Uterus (tissue), 3 donors: ENCODE measurements at regions not wholly inside any gene's neighbourhood (a gene's known extent, or its start where the extent isn't known, plus 50 kb on each side); places are given as distances from the start of the nearest gene placed in this dataset.
"Not testable (repeated sequence)": the region's sequence is repeated elsewhere in the genome, so short reads cannot be mapped to it uniquely, and the experiment has no call there.

ENCODE experiments used
- DNase-seq, 2 donors: peaks; one replicate each; pipeline ENCODE4 v3.0.0-alpha.2; 2019 to 2020
- H3K27ac ChIP-seq, 2 donors: fragments of 200-600 bp; sonication (generic); 1 replicate in 1 of 2; 2 replicates in 1 of 2; pipeline ENCODE4 v1.5.1; 2016 to 2018
- H3K27me3 ChIP-seq, 2 donors: fragments of 200-600 bp; sonication (generic); one replicate each; pipeline ENCODE4 v1.5.1; 2018 to 2019; ENCODE audit warnings: control low read depth in 1 of 2
- H3K36me3 ChIP-seq, 2 donors: fragments of 200-600 bp; sonication (generic); one replicate each; pipeline ENCODE4 v1.5.1; 2019; ENCODE audit warnings: control low read depth in 1 of 2
- H3K4me1 ChIP-seq, 2 donors: fragments of 200-600 bp; sonication (generic); one replicate each; pipeline ENCODE4 v1.5.1; 2018 to 2019; ENCODE audit warnings: control low read depth in 1 of 2
- H3K4me3 ChIP-seq, 2 donors: fragments of 200-600 bp; sonication (generic); 1 replicate in 1 of 2; 2 replicates in 1 of 2; pipeline ENCODE4 v1.5.1; 2018 to 2019; ENCODE audit warnings: mild to moderate bottlenecking in 1 of 2
- H3K9me3 ChIP-seq, 2 donors: fragments of 200-600 bp; sonication (generic); one replicate each; pipeline ENCODE4 v1.5.1; 2019; ENCODE audit warnings: control low read depth in 1 of 2
- POLR2A ChIP-seq, 2 donors: fragments of 450-650 bp; IDR thresholded peaks; one replicate each; pipeline ENCODE4 v1.6.1; 2016; ENCODE audit warnings: antibody characterized with exemption in 2 of 2, mild to moderate bottlenecking in 1 of 2, moderate library complexity in 1 of 2
- intact Hi-C: fragments of 100-400 bp; cut with DNase I; formaldehyde crosslinking; loops from one replicate; pipeline ENCODE4 v1.15.1; 2023; ENCODE audit warnings: low total_unique reads
- TF ChIP-seq, protein P1 (sequence below), 4 experiments: fragments of 200-600 bp in 2 of 4; fragments of 450-650 bp in 2 of 4; sonication (generic) in 2 of 4; IDR thresholded peaks; one replicate each; pipeline ENCODE4 v1.5.1; 2016 to 2019; ENCODE audit warnings: antibody characterized with exemption in 4 of 4, mild to moderate bottlenecking in 2 of 4, moderate library complexity in 1 of 4
- donor health status: DM: yes; HTN: yes; CAD: no.

DNA sequence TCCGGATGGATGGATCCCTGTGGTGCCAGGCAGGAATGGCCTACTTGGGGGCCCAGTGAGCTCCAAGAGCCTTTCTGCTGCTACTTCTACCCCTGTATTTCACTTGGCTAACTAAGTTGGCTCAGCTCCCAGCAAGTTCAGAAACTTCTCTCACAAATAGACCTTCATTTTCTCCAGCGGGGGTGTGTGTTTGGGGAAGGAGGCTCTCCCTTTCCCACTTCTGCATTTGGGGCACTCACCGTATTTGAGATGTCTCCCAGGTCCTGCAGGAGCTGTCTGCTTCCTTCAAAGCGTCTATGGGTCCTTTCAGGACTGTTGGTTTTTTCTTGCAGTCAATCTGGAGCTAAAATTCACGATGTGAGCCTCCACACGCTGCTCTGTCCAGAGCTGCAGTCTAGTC, 197.7 kb downstream of the SPANXN3 start:
- DNase-seq, result no peak
- no peaks in the 10 kb centered on the region for H3K4me1 ChIP-seq
- H3K36me3 ChIP-seq, result no peaks in the 10 kb centered on the region
- no peaks in the 10 kb centered on the region for H3K9me3 ChIP-seq
- no peak overlapping the region for H3K27ac ChIP-seq
- intact Hi-C loops, result no loop called here
- no peak overlapping the region for H3K4me3 ChIP-seq
- H3K27me3 ChIP-seq, result no peaks in the 10 kb centered on the region
- TF ChIP-seq, protein P1, sequence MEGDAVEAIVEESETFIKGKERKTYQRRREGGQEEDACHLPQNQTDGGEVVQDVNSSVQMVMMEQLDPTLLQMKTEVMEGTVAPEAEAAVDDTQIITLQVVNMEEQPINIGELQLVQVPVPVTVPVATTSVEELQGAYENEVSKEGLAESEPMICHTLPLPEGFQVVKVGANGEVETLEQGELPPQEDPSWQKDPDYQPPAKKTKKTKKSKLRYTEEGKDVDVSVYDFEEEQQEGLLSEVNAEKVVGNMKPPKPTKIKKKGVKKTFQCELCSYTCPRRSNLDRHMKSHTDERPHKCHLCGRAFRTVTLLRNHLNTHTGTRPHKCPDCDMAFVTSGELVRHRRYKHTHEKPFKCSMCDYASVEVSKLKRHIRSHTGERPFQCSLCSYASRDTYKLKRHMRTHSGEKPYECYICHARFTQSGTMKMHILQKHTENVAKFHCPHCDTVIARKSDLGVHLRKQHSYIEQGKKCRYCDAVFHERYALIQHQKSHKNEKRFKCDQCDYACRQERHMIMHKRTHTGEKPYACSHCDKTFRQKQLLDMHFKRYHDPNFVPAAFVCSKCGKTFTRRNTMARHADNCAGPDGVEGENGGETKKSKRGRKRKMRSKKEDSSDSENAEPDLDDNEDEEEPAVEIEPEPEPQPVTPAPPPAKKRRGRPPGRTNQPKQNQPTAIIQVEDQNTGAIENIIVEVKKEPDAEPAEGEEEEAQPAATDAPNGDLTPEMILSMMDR (IDR thresholded peaks at IDR 0.05), result no peak
- TF ChIP-seq POLR2A (IDR thresholded peaks at IDR 0.05), result no peak

DNA sequence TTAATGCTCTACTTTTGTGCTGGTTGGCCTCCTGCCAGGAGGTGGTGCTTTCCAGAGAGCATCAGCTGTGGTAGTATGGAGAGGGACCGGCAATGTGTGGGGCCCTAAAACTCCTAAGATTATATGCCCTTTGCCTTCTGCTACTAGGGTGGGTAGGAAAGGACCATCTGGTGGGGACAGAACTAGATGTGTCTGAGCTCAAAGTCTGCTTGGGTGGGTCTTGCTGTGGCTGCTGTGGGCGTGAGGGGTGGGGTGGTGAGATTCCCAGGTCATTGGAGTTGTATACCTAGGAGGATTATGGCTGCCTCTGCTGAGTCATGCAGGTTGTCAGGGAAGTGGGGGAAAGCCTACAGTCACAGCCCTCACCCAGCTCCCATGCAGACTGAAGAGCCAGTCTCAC, 198.4 kb downstream of the SPANXN3 start:
- H3K4me3 ChIP-seq, DNase-seq, H3K4me1 ChIP-seq, intact Hi-C loops, H3K27me3 ChIP-seq, H3K36me3 ChIP-seq, H3K9me3 ChIP-seq, H3K27ac ChIP-seq: not testable (repeated sequence)

DNA sequence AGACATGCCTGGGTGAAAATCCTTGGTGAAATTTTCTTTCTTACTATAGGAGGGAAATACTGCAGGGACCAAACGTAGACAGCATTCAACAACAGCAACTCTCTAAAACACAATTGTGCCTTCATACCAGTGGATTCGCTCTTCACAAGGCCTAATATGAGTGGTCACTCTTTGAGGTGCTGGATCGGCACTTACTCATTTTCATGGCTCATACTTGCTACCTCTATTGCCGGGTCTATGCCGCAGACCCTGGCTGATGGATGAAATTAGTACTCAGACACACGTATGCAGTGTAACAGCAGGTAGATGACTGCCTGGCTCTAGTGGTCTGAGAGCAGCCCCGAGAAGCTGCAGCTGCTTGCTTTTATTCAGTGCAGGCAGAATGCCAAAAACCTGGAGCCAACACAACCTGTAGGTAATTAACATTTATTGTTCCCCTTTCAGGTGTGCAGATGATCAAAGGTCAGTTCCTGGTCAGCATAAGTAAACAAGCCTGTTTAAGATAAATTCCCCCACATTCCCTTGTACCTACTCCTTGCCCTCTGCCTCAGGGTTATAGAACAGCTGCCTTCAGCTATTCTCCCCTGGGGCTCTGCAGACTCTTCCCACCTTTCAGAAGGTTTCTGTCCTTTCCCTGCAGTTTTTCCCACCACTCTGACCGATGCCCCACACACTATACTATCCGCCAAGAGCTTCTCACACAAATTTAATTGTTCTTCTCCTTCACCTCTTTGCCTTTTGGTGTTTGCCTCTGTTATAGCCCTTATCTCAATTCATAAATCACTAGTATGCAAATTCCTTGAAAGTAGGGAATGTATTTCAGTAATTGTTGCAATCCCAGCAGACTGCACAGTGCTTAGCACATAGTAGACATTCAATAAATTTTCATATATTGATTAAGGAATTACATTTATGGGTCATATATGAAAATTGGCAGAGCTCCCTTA, 210.0 kb downstream of the SPANXN3 start:
- DNase-seq, result no peak
- Histone ChIP-seq H3K27ac (no peak overlapping the region), H3K4me1 (no peaks in the 10 kb centered on the region), H3K4me3 (no peak overlapping the region), H3K9me3 (no peaks in the 10 kb centered on the region), H3K27me3 (no peaks in the 10 kb centered on the region), H3K36me3 (no peaks in the 10 kb centered on the region)
- TF ChIP-seq, protein P1 (IDR thresholded peaks at IDR 0.05), result no peak
- TF ChIP-seq POLR2A (IDR thresholded peaks at IDR 0.05), result no peak
- intact Hi-C loops, result no loop called here

DNA sequence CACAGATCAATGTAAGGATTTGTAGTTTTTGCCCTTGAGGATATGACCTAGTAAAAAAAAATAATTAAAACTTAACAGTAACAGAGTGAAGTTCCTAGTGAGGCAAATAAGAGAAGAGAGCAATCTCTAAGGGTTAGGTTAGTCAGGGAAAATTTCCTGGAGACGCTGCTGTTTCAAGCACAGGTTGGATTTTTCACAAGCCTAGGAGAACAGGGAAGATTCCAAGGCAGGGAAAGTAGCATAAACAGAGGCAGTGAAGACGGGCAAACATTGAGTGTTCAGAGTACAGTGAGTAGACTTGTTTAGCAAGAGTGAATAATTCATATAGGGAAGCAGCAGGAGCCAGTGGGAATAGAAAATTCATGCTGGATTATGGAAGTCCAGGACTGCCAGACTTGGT, 212.8 kb downstream of the SPANXN3 start:
- Histone ChIP-seq H3K36me3 (no peaks in the 10 kb centered on the region), H3K27me3 (no peaks in the 10 kb centered on the region), H3K27ac (no peak overlapping the region), H3K4me3 (no peak overlapping the region), H3K4me1 (no peaks in the 10 kb centered on the region), H3K9me3 (no peaks in the 10 kb centered on the region)
- no peak for TF ChIP-seq POLR2A (IDR thresholded peaks at IDR 0.05)
- intact Hi-C loops, result no loop called here
- DNase-seq, result no peak

DNA sequence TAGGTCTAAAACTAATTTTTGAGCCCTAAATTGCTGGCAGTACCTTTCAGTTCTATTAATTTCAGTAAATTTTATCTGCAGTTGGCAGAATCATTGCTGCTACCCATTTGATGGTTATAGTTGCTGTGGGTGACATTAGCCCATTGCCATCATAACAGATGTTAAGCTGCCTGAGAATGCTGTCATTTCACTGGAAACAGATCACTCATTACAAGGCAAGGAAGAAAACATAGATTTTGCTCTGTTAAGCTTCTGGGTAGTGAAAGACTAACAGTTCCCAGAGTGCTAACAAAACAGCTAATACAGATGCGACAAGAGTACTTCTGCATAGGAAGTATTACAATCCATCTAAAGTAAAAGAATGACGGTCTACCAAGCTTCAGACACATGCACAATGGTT, 213.2 kb downstream of the SPANXN3 start:
- Histone ChIP-seq H3K27ac (no peak overlapping the region), H3K4me3 (no peak overlapping the region), H3K4me1 (no peaks in the 10 kb centered on the region), H3K36me3 (no peaks in the 10 kb centered on the region), H3K9me3 (no peaks in the 10 kb centered on the region), H3K27me3 (no peaks in the 10 kb centered on the region)
- TF ChIP-seq POLR2A (IDR thresholded peaks at IDR 0.05), result no peak
- TF ChIP-seq, protein P1 (IDR thresholded peaks at IDR 0.05), result no peak
- no peak for DNase-seq
- intact Hi-C loops, result no loop called here

DNA sequence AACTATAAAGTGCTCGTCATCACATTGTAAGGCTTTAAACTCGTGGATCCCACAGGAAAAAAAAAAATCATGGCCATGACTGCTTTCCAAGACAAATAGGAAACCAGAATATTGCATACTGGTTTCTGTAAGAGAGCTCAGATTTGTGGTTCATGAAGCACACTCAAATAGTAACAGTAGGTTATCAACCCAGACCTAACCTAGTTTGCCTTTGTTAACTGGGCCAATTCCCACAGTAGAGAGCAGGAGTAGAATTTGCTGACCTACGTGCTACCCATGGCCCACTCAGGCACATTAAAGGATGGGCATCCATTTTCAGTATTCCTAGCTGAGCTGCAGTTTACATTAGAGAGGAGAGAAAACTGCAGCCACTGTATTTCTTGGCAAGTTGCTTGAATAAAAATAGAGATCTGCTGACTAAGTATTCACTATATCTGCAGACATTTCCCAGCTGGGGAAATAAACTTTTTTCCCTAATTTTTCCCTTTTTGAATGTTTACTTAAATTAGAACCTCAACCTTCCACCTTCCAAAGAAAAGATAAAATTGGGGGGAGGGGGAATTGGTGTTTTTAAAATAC, 218.5 kb downstream of the SPANXN3 start:
- TF ChIP-seq, protein P1 (IDR thresholded peaks at IDR 0.05), result no peak
- no peak for TF ChIP-seq POLR2A (IDR thresholded peaks at IDR 0.05)
- H3K4me1 ChIP-seq, result no peaks in the 10 kb centered on the region
- no peak overlapping the region for H3K4me3 ChIP-seq
- intact Hi-C loops, result no loop called here
- no peaks in the 10 kb centered on the region for H3K27me3 ChIP-seq
- no peaks in the 10 kb centered on the region for H3K36me3 ChIP-seq
- DNase-seq, result no peak
- H3K27ac ChIP-seq, result no peak overlapping the region
- no peaks in the 10 kb centered on the region for H3K9me3 ChIP-seq
